ENCODE measurements at regions not wholly inside any gene's neighbourhood (a gene's known extent, or its start where the extent isn't known, plus 50 kb on each side); places are given as distances from the start of the nearest gene placed in this dataset.

DNA sequence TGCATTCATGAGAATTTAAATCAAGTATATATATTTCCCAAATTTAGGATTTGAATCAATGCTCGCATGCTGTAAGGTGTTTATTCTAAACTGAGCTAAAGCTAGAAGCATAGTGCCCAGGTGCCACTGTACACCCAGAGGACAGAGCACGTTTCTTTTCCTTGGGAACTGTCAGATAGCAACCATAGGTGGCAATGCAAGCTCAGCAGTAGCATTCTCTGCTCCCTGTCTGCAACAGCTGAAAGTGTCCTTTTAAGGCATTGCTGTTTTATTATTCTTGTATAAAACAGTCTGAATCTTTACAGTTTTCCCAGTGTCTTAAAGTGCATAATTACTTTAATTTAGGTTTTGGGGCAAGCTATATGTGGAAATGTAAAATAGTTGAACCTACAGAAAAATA, 443.4 kb upstream of the MMS22L start:
- TF ChIP-seq CTCF (IDR thresholded peaks at IDR 0.05; ENCODE audit: control insufficient read depth, insufficient read depth, low read depth, low read length, missing control alignments): no peak
- no peak for DNase-seq (ENCODE audit: low read depth)
- H3K4me3 ChIP-seq (ENCODE audit: control insufficient read depth, low read depth, low read length): no peak overlapping the region

- TF ChIP-seq CTCF (IDR thresholded peaks at IDR 0.05; ENCODE audit: control insufficient read depth, insufficient read depth, low read depth, low read length, missing control alignments): no peak
- no peak for DNase-seq (ENCODE audit: low read depth)
Measured at GRCh38 chr6:97732045-97732444, 449.0 kb upstream of the MMS22L start.

DNA sequence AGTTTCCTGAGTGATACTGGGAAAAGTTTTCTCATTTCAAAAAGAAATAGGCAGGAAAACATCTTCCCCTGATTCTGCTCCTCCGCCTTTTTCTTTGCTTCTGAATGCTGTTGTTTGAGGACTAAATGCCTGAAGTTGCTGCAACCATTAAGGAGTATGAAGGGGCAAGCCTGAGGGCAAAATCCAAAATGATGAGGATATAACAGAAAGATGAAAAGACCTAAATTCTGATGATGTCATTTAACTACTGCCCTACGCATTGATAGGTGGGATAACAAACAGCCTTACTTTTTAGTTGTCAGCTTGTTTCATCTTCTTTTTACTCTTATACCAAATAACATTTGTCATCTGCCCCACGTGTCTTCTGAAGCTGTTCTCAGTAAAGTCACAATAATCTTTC, 474.6 kb upstream of the MMS22L start:
- no peak for DNase-seq (ENCODE audit: low read depth)
- H3K4me3 ChIP-seq (ENCODE audit: control insufficient read depth, low read depth, low read length): no peak overlapping the region
- no peak for TF ChIP-seq CTCF (IDR thresholded peaks at IDR 0.05; ENCODE audit: control insufficient read depth, insufficient read depth, low read depth, low read length, missing control alignments)

More at GRCh38 chr6:97732045-97732444, 449.0 kb upstream of the MMS22L start:
- H3K4me3 ChIP-seq (ENCODE audit: control insufficient read depth, low read depth, low read length): no peak overlapping the region

DNA sequence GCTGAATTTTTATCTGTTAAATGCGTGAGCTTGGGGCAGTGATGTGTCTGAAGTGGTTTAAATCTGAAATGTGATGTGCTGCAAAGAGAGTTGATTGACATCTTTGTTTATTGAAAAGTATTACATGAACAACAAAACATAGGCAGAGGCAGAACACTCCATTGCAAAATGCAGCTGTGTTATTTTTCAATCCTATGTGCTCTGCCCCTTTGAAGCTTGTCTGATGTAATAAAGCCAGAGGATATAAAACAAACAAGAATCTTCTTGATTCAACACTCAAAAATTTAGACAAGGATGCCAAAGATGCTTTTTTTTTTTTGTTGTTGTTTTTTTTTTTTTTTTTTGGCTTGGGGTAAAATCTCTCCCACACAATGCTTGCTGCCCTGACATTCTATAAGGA, 482.4 kb upstream of the MMS22L start:
- no peak for DNase-seq (ENCODE audit: low read depth)
- no peak for TF ChIP-seq CTCF (IDR thresholded peaks at IDR 0.05; ENCODE audit: control insufficient read depth, insufficient read depth, low read depth, low read length, missing control alignments)
- no peak overlapping the region for H3K4me3 ChIP-seq (ENCODE audit: control insufficient read depth, low read depth, low read length)

DNA sequence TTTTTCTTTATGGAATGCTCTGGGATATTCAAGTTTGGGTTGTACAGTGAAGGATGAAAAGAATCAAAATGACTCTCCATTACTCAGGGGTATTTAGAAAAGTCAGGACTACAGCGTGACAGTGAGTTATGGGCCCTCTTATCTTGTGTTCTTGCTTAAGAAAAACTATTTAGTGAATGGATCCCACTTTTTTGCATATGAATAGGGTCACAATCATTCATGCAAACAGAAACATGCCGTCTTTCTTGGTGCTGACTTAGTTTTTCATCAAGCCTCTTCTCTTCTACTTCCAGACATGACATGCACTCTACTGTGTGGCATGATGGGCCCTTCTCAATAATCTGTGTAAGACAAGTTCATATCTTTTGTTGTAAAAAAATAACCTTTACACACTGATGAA, 488.4 kb upstream of the MMS22L start:
- no peak overlapping the region for H3K4me3 ChIP-seq (ENCODE audit: control insufficient read depth, low read depth, low read length)
- no peak for DNase-seq (ENCODE audit: low read depth)
- no peak for TF ChIP-seq CTCF (IDR thresholded peaks at IDR 0.05; ENCODE audit: control insufficient read depth, insufficient read depth, low read depth, low read length, missing control alignments)

DNA sequence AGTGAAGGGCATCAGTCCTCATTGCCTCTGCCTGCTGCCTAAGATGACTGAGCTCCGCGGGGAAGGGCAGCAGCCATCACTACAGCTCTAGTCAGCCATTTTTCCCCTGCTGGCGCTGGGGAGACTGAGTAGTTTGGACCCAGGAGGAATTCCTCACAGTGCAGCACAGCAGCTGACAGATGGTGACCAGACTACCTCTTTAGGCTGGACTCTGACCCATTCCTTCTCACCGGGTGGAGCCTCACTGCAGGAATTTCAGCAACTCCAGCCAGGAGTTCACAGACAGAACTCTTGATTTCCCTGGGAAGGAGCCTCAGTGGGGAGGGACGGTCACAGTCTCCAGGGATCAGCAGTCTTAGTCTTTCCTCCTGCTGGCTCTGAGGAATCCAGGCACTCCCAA, 492.0 kb upstream of the MMS22L start:
- H3K4me3 ChIP-seq (ENCODE audit: control insufficient read depth, low read depth, low read length): no peak overlapping the region
- DNase-seq (ENCODE audit: low read depth): no peak
- TF ChIP-seq CTCF (IDR thresholded peaks at IDR 0.05; ENCODE audit: control insufficient read depth, insufficient read depth, low read depth, low read length, missing control alignments): no peak
